ENCODE measurements at regions not wholly inside any gene's neighbourhood (a gene's known extent, or its start where the extent isn't known, plus 50 kb on each side); places are given as distances from the start of the nearest gene placed in this dataset.

DNA sequence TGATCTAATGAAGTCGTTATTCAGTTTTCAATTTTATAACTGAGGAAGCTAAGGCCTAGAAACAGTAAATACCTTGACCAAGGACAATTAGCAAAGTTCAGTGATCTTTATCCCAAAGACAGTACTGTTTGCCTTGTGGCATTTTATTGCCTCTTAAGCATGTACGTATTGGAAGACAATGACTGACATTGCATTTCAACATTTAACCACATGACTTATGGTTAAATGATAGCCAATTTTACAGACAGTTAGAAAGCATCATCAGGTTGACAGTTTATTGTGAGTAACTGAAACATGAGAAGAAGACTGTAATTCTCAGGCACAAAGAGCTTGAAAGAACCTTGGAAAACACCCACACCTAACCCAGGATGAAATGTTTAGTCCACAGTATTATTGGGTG lies 390.8 kb upstream of the ZNF385D start:
- TF ChIP-seq, protein P1, sequence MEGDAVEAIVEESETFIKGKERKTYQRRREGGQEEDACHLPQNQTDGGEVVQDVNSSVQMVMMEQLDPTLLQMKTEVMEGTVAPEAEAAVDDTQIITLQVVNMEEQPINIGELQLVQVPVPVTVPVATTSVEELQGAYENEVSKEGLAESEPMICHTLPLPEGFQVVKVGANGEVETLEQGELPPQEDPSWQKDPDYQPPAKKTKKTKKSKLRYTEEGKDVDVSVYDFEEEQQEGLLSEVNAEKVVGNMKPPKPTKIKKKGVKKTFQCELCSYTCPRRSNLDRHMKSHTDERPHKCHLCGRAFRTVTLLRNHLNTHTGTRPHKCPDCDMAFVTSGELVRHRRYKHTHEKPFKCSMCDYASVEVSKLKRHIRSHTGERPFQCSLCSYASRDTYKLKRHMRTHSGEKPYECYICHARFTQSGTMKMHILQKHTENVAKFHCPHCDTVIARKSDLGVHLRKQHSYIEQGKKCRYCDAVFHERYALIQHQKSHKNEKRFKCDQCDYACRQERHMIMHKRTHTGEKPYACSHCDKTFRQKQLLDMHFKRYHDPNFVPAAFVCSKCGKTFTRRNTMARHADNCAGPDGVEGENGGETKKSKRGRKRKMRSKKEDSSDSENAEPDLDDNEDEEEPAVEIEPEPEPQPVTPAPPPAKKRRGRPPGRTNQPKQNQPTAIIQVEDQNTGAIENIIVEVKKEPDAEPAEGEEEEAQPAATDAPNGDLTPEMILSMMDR (IDR thresholded peaks at IDR 0.05; ENCODE audit: low read depth, low read length): no peak
- in situ Hi-C loops (cut with HindIII; ENCODE audit: low sequenced_read_pairs): no loop called here

DNA sequence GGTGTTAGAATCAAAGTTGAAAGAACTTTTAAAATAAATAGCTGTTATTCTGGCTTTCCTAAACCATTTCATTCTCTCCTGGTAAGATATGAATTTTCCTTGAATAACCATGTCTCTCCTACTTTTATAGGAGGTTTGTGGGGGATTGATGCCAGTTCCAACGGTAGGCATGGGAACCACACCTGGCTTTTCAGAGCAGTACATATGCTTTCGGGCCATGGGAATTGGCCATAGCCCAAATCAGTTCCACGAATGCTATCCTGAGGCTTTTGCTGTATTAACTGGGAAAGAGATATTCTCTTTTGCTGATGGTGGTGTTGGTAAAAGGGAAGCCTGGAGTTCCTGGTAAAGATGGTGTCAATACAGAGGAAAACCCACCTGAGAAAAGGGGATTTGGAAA lies 396.2 kb upstream of the ZNF385D start:
- TF ChIP-seq, protein P1 (IDR thresholded peaks at IDR 0.05; ENCODE audit: low read depth, low read length): no peak
- no peak overlapping the region for H3K4me3 ChIP-seq (ENCODE audit: low read depth, low read length)
- no peak for DNase-seq (ENCODE audit: low read depth, low spot score)
- in situ Hi-C loops (cut with HindIII; ENCODE audit: low sequenced_read_pairs): no loop called here

More for the DNA sequence above, 390.8 kb upstream of the ZNF385D start:
- DNase-seq (ENCODE audit: low read depth, low spot score): no peak
- H3K4me3 ChIP-seq (ENCODE audit: low read depth, low read length): no peak overlapping the region

DNA sequence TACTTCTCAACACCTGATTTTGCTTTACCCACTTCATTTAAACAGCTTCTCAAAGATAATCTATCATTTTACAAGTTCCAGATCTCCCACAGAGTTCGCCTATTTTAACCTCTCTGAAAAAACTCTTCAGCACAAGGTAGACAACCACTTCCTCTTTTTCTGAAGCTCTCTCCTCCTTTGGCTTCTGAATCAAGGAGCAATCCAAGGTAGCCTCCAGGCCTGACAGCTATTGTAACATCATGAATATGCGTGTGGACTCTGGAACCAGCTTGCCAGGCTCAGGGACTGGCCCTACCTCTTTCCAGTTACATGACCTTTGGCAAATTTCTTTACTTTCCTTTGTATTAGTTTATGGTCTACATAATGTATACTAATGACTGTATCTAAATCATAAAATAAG lies 405.9 kb upstream of the ZNF385D start:
- no peak for DNase-seq (ENCODE audit: low read depth, low spot score)
- in situ Hi-C loops (cut with HindIII; ENCODE audit: low sequenced_read_pairs): no loop called here
- TF ChIP-seq, protein P1 (IDR thresholded peaks at IDR 0.05; ENCODE audit: low read depth, low read length): no peak
- H3K4me3 ChIP-seq (ENCODE audit: low read depth, low read length): no peak overlapping the region

DNA sequence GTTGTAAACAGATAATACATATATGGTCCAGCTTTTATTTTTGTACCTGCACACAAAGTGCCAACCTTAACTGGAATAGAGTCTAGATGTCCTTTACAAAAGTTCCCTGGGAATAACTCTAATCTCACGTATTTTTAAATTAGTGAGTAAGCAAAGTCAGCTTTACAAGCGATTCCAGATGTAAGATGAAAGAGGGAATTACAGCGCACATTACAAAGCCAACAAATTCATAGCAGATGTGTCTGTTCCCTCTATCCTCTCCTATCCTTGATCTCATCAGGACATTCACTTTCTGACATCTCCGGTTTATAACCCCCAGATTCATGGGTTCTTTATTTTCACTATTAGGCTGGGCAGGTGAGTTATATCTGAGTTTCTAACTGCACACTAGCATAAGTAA lies 406.8 kb upstream of the ZNF385D start:
- no peak for DNase-seq (ENCODE audit: low read depth, low spot score)
- H3K4me3 ChIP-seq (ENCODE audit: low read depth, low read length): no peak overlapping the region
- in situ Hi-C loops (cut with HindIII; ENCODE audit: low sequenced_read_pairs): no loop called here
- TF ChIP-seq, protein P1 (IDR thresholded peaks at IDR 0.05; ENCODE audit: low read depth, low read length): no peak

DNA sequence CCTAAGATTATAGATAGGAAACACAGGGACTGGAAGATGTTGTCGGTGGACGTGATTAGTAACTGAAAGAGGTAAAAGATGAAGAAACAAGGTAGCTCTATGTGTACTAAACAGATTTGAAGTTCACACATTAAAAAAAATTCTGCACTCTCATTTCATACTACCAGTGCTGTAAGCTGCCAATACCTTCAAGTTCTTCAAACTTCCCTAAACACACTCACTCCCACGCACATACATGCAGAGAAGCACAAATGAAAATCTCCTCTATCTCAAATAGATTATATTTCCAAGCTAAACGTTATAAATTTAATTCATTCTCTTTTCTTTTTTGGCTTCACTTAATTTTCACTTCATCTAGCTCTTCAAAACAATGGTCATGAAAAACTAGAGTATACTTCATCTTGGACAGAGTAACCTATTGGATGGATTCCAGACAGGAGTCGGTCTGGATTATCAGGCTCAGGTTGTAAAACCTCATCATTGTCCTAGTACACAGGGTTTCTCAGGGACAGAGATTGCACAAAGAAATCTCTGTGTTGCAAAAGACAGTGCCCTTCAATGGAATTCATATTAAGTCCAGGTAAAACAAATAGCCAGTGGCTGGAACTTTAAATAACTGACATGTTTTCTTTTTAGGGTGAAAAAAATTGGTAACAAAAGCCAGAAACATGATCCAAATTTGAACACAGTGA lies 408.1 kb upstream of the ZNF385D start:
- in situ Hi-C loops (cut with HindIII; ENCODE audit: low sequenced_read_pairs): no loop called here
- H3K4me3 ChIP-seq (ENCODE audit: low read depth, low read length): no peak overlapping the region
- TF ChIP-seq, protein P1 (IDR thresholded peaks at IDR 0.05; ENCODE audit: low read depth, low read length): no peak
- DNase-seq (ENCODE audit: low read depth, low spot score): no peak

DNA sequence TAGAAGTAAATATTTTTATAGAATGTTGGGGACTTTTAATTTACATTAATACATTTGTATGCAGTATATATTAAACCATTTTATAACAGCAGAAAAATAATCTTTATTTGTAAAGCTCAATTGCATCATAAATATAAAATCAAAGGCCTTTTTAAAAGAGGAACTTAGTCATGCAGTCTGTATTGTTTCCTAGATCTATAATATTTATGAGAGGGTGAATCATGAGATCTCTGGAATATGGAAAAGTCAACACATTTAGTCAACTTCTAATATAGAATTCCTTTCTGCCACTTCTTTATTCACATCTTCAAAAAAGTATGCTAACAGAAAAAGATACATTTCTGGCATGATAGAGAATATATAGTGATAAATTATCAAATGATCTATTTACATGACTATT lies 410.3 kb upstream of the ZNF385D start:
- no peak overlapping the region for H3K4me3 ChIP-seq (ENCODE audit: low read depth, low read length)
- DNase-seq (ENCODE audit: low read depth, low spot score): no peak
- TF ChIP-seq, protein P1 (IDR thresholded peaks at IDR 0.05; ENCODE audit: low read depth, low read length): no peak
- in situ Hi-C loops (cut with HindIII; ENCODE audit: low sequenced_read_pairs): no loop called here

Measured in astrocyte of the spinal cord (primary cell).